ENCODE measurements at regions not wholly inside any gene's neighbourhood (a gene's known extent, or its start where the extent isn't known, plus 50 kb on each side); places are given as distances from the start of the nearest gene placed in this dataset.
"Not testable (repeated sequence)": the region's sequence is repeated elsewhere in the genome, so short reads cannot be mapped to it uniquely, and the experiment has no call there.

DNA sequence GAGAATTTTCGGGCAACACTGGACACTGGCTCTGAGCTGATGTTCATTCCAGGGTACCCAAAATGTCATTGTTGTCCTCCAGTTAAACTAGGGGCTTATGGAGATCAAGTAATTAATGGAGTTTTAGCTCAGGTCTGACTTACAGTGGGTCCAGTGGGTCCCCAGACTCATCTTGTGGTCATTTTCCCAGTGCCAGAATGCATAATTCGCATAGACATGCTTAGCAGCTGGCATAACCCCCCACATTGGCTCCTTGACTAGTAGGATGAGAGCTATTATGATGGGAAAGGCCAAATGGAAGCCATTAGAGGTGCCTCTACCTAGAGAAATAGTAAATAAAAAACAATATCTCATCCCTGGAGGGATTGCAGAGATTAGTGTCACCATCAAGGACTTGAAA is 818.9 kb downstream of the TMTC2 start:
- Histone ChIP-seq H3K9me3 (replicated peaks in 1 of 3) (no peaks in the 10 kb centered on the region), H3K36me3 (replicated peaks in 1 of 2) (no peaks in the 10 kb centered on the region), H3K27ac (no peak overlapping the region), H3K27me3 (no peaks in the 10 kb centered on the region), H3K4me3 (no peak overlapping the region), H3K4me1 (replicated peaks in 1 of 2) (no peaks in the 10 kb centered on the region)
- 52 to 73% (median 66%) methylated on average over 2 of the region's 2 CpGs for WGBS, 4 donors
- no peak for DNase-seq
- intact Hi-C loops (cut with DNase I): no loop called here
- TF ChIP-seq, protein P1, sequence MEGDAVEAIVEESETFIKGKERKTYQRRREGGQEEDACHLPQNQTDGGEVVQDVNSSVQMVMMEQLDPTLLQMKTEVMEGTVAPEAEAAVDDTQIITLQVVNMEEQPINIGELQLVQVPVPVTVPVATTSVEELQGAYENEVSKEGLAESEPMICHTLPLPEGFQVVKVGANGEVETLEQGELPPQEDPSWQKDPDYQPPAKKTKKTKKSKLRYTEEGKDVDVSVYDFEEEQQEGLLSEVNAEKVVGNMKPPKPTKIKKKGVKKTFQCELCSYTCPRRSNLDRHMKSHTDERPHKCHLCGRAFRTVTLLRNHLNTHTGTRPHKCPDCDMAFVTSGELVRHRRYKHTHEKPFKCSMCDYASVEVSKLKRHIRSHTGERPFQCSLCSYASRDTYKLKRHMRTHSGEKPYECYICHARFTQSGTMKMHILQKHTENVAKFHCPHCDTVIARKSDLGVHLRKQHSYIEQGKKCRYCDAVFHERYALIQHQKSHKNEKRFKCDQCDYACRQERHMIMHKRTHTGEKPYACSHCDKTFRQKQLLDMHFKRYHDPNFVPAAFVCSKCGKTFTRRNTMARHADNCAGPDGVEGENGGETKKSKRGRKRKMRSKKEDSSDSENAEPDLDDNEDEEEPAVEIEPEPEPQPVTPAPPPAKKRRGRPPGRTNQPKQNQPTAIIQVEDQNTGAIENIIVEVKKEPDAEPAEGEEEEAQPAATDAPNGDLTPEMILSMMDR (IDR thresholded peaks at IDR 0.05): no peak
- no peak for TF ChIP-seq POLR2A (IDR thresholded peaks at IDR 0.05)

DNA sequence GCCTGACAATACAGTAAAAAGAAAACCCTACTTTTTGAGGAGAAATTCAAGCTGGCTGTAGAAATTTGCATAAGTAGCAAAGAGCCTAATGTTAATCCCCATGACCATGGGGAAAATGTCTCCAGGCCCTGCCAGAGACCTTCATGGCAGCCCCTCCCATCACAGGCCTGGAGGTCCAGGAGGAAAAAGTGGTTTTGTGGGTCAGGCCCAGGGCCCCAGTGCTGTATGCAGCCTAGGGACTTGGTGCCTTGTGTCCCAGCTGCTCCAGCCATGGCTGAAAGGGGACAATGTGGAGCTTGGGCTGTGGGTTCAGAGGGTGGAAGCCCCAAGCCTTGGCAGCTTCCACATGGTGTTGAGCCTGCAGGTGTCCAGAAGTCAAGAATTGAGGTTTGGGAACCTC is 813.2 kb downstream of the TMTC2 start:
- H3K9me3 ChIP-seq (replicated peaks in 1 of 3); H3K4me1 ChIP-seq (replicated peaks in 1 of 2); H3K27ac ChIP-seq; H3K36me3 ChIP-seq (replicated peaks in 1 of 2); DNase-seq; intact Hi-C loops (cut with DNase I); H3K4me3 ChIP-seq; H3K27me3 ChIP-seq: not testable (repeated sequence)

DNA sequence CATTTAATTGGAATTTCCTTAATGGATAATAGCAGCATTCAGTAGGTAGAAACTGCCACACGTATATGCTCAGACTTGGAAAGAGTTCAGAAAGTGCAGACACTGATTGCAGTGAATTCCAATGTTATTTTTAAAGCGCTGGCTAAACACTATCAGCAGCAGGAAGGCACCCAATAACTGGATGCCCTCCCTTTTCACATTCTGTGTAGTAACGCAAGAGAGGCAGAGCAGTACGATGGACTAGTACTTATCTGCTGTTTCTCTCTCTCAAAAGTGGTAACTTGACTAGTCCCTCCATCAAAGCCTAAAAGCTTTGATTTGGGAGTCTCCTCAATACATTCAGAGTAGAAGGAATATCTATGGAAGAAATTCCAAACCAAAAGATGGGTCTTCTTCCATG is 791.0 kb downstream of the TMTC2 start:
- H3K4me3 ChIP-seq: no peak overlapping the region
- intact Hi-C loops (cut with DNase I): no loop called here
- WGBS, 4 donors: 38 to 67% (median 50%) methylated on average over 4 of the region's 4 CpGs

DNA sequence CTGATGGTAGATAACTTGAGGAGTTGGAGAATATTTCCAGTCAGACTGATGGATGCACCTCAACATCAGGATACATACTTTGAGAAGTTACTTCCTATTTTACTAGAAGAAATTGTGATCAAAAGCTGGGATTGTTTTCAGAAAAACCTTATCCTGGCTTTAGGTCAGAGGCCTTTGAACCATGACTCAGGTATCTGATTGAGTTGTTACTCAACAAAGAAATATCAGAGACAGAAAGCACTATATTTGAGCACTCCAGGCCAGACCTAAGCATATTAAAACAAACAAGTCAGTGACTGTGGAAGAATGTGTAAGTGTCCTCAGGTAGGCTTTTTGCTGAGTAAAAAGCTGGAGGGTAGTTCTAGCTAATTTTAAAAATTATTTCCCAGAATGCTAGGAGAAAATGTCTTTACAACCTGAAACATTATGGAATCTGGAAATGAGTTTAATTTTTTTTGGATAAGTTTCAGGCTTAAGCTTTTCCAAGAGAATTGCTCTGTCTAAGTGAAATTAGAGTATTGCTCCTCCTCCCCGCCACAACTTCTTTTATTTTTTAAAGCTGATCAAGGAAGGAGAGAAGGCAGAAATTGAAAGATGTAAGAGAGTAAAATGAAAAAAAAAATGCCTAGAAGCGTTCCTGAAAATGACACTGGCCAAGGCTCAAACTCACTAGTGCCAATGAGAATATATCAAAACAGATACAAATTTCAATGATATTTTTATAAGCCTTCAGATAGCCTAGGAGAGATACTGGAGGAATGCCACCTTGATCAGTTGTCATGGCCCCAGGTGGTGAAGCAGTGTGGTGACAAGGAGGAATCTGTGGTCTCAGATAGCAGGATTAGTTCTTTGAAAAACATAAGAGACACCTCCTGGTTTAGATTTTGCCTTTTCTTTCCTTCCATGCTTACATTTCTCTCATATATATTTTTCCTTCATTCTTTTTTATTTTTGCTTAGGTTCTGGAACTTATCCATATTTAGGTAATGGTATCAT is 790.3 kb downstream of the TMTC2 start:
- Histone ChIP-seq H3K9me3 (replicated peaks in 1 of 3) (no peaks in the 10 kb centered on the region), H3K4me1 (replicated peaks in 1 of 2) (no peaks in the 10 kb centered on the region), H3K4me3 (no peak overlapping the region), H3K27ac (no peak overlapping the region), H3K27me3 (no peaks in the 10 kb centered on the region), H3K36me3 (replicated peaks in 1 of 2) (no peaks in the 10 kb centered on the region)
- intact Hi-C loops (cut with DNase I): no loop called here
- TF ChIP-seq, protein P1 (IDR thresholded peaks at IDR 0.05): no peak
- TF ChIP-seq POLR2A (IDR thresholded peaks at IDR 0.05): no peak
- no peak for DNase-seq
- WGBS, 4 donors: 51 to 85% (median 83%) methylated on average over 2 of the region's 2 CpGs

More for the DNA sequence above, 791.0 kb downstream of the TMTC2 start:
- TF ChIP-seq, protein P1 (IDR thresholded peaks at IDR 0.05): no peak
- no peak for TF ChIP-seq POLR2A (IDR thresholded peaks at IDR 0.05)
- no peaks in the 10 kb centered on the region for H3K4me1 ChIP-seq (replicated peaks in 1 of 2)
- no peaks in the 10 kb centered on the region for H3K36me3 ChIP-seq (replicated peaks in 1 of 2)
- H3K9me3 ChIP-seq (replicated peaks in 1 of 3): no peaks in the 10 kb centered on the region
- no peaks in the 10 kb centered on the region for H3K27me3 ChIP-seq
- no peak for DNase-seq
- H3K27ac ChIP-seq: no peak overlapping the region

DNA sequence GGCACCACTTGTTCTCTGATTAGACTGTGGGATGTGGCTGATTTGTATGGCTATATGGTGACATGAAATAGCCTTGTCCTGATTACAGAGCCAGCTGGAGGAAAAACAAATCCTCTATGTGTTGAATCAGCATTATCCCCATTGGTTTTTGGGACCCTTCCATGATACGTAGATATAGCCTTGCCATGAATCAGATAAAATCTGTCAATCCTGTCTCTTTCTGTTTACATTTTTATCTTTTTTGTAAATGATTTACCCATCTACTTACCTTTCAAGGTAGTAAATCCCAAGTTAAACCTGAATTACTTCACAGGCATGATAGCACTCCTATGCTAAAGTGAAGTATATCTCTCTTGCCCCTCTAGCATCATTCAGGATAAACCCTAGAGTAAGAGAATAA is 789.3 kb downstream of the TMTC2 start:
- Histone ChIP-seq H3K27ac (no peak overlapping the region), H3K9me3 (replicated peaks in 1 of 3) (no peaks in the 10 kb centered on the region), H3K36me3 (replicated peaks in 1 of 2) (no peaks in the 10 kb centered on the region), H3K4me1 (replicated peaks in 1 of 2) (no peaks in the 10 kb centered on the region), H3K27me3 (no peaks in the 10 kb centered on the region), H3K4me3 (no peak overlapping the region)
- WGBS, 4 donors: 50 to 91% (median 71%) methylated on average over 1 of the region's 1 CpG
- intact Hi-C loops (cut with DNase I): no loop called here
- TF ChIP-seq, protein P1 (IDR thresholded peaks at IDR 0.05): no peak
- no peak for TF ChIP-seq POLR2A (IDR thresholded peaks at IDR 0.05)
- DNase-seq: no peak

All from adrenal gland (tissue), 9 donors.